Right atrium auricular region (tissue), 2 donors: ENCODE measurements at regions not wholly inside any gene's neighbourhood (a gene's known extent, or its start where the extent isn't known, plus 50 kb on each side); places are given as distances from the start of the nearest gene placed in this dataset.

Experiments
- DNase-seq: peaks from one replicate; pipeline ENCODE4 v3.0.0-alpha.2; 2019; ENCODE audit warnings: low spot score
- H3K27ac ChIP-seq, 2 donors: fragments of 200-600 bp; sonication (generic); 1 replicate in 1 of 2; 2 replicates in 1 of 2; pipeline ENCODE4 v1.5.1; 2016 to 2019
- H3K27me3 ChIP-seq, 2 donors: fragments of 200-600 bp; sonication (generic); one replicate each; pipeline versions ENCODE4 v1.5.1 to v1.6.0; 2017 to 2019
- H3K36me3 ChIP-seq: fragments of 200-600 bp; sonication (generic); one replicate; pipeline ENCODE4 v1.5.1; 2016
- H3K4me1 ChIP-seq, 2 donors: fragments of 200-600 bp; sonication (generic); one replicate each; pipeline versions ENCODE4 v1.5.1 to v1.6.0; 2017 to 2019
- H3K4me3 ChIP-seq, 2 donors: fragments of 200-600 bp; sonication (generic); 1 replicate in 1 of 2; 2 replicates in 1 of 2; pipeline ENCODE4 v1.5.1; 2017 to 2019; ENCODE audit warnings: mild to moderate bottlenecking in 1 of 2, moderate library complexity in 1 of 2
- H3K9me3 ChIP-seq, 2 donors: fragments of 200-600 bp; sonication (generic); one replicate each; pipeline ENCODE4 v1.5.1; 2019
- CTCF ChIP-seq, 2 donors: fragments of 200-600 bp; sonication (generic); IDR thresholded peaks; one replicate each; pipeline ENCODE4 v1.5.1; 2019; ENCODE audit warnings: antibody characterized with exemption in 2 of 2

GRCh38 chr2:12173943-12174340, 427.5 kb downstream of the LPIN1 start:
- Histone ChIP-seq H3K36me3 (no peaks in the 10 kb centered on the region), H3K27ac (no peak overlapping the region), H3K9me3 (no peaks in the 10 kb centered on the region), H3K4me3 (no peak overlapping the region), H3K4me1 (peaks cover 0 to 33% of the 10 kb centered on the region in 2 donors), H3K27me3 (no peaks in the 10 kb centered on the region)
- DNase-seq, result no peak
- no peak for TF ChIP-seq CTCF (IDR thresholded peaks at IDR 0.05)

DNA sequence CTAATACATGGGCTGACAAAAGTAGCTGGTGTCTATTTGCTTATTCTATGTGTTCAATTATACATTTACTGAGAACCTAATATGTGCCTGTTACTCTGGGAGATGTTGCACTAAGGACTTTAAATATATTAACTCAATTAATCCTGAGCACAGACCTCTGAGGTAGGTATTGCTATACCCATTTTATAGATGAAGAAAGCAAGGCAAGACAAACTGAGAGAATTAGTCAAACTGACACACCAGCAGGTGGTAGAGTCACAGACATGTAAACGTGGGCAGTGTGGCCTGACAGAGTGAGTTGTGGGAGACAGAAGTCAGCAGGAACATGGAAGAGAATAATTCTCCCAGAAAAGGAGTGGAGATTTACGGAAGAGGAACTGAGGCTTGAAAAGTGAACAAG, 428.9 kb downstream of the LPIN1 start:
- no peak overlapping the region for H3K27ac ChIP-seq
- no peak for TF ChIP-seq CTCF (IDR thresholded peaks at IDR 0.05)
- H3K4me1 ChIP-seq, result peaks cover 0 to 19% of the 10 kb centered on the region in 2 donors
- no peak overlapping the region for H3K4me3 ChIP-seq
- H3K27me3 ChIP-seq, result no peaks in the 10 kb centered on the region
- no peak for DNase-seq
- H3K36me3 ChIP-seq, result no peaks in the 10 kb centered on the region
- H3K9me3 ChIP-seq, result no peaks in the 10 kb centered on the region

DNA sequence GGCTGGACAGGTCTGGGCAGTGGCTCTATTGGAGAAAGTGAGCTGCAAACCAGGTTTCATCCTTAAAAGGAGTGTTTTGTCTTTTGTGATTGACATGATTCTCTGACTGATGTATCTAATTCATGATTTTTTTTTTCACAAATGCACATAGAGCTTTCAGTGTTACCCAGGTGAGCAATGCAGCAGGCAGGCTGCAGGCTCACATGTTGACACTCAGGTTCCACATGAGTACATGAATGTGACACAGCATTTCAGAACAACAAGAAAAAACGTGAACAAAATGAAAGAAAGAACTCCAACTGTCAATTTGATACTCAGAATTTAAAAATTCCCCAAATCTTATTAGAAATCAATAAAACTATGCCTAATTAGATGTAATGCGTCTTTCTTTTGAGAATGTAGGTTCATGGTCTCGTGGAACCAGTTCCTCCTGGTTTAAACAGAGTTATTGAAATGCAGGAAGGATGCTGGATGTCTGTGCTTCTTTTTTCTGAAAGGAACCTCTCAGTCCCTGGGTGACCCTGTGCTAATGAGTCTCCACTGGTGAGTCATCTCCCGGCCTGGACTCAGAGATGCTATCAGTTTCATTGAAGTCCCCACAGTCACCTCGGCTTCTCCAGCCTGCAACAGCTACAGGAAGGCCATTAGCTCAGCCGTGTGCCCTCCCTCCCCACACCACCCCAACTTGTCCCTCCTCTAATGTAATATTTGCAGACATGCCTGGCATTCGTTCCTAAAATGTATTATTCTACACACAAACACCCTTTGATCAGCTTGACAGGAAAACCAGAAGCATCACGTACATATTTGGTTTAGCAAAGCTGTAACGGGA, 430.4 kb downstream of the LPIN1 start:
- no peak overlapping the region for H3K27ac ChIP-seq

DNA sequence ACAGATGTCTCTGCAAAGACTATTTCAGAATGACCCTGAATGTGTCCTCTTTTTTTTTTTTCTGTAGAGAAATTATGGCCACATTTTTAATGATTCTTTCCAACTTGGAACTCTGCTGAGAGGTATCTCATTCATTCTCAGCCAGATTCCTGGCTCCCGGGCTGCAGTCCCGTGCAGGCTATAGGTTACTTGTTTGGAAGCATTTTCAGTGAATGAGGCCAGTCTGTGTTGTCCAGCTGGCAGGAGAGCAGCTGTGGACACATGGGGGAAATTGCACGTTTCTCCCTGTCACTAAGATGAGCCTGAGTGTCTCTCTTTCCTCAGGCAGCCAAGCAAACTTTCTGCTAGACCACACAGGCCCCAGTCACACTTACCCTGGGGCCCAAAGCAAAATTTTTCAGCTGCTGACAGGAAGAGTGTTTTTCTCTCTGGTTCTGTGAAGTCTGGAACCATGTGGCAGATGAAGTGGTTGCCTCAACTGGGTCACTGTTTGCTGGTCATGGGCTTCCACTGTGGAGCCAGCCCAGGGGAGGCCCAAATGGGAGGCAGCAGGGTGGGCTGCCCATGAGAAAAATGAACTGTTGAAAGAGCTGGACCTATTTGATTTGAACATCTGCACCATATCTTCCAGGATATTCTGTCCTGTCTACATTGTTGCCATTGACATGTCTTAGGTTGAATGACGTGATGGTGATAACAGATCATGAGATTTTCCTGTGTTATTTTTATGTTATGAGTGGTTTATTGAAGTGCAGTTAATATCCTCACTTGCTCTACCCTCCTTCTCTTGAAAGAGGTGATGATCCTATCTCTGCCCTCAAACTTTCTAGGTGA, 431.2 kb downstream of the LPIN1 start:
- no peak for TF ChIP-seq CTCF (IDR thresholded peaks at IDR 0.05)
- no peaks in the 10 kb centered on the region for H3K36me3 ChIP-seq
- no peak overlapping the region for H3K27ac ChIP-seq

More for the DNA sequence above, 430.4 kb downstream of the LPIN1 start:
- Histone ChIP-seq H3K4me3 (no peak overlapping the region), H3K9me3 (no peaks in the 10 kb centered on the region), H3K36me3 (no peaks in the 10 kb centered on the region), H3K4me1 (peaks cover 0 to 17% of the 10 kb centered on the region in 2 donors), H3K27me3 (no peaks in the 10 kb centered on the region)
- DNase-seq, result peak; percentile 79
- no peak for TF ChIP-seq CTCF (IDR thresholded peaks at IDR 0.05)

GRCh38 chr2:12178289-12179080, 432.1 kb downstream of the LPIN1 start:
- no peak for DNase-seq
- Histone ChIP-seq H3K27ac (no peak overlapping the region), H3K36me3 (no peaks in the 10 kb centered on the region), H3K9me3 (no peaks in the 10 kb centered on the region), H3K4me1 (peaks cover 0 to 17% of the 10 kb centered on the region in 2 donors), H3K27me3 (no peaks in the 10 kb centered on the region), H3K4me3 (no peak overlapping the region)
- TF ChIP-seq CTCF (IDR thresholded peaks at IDR 0.05), result no peak

More for the DNA sequence above, 431.2 kb downstream of the LPIN1 start:
- no peak for DNase-seq
- peaks cover 0 to 17% of the 10 kb centered on the region in 2 donors for H3K4me1 ChIP-seq
- no peaks in the 10 kb centered on the region for H3K9me3 ChIP-seq
- no peaks in the 10 kb centered on the region for H3K27me3 ChIP-seq
- H3K4me3 ChIP-seq, result no peak overlapping the region
